Testis (tissue), 2 donors: ENCODE measurements at regions not wholly inside any gene's neighbourhood (a gene's known extent, or its start where the extent isn't known, plus 50 kb on each side); places are given as distances from the start of the nearest gene placed in this dataset.

Experiments used
- POLR2A ChIP-seq: fragments of 450-650 bp; IDR thresholded peaks from one replicate; pipeline ENCODE4 v1.6.1; 2017; ENCODE audit warnings: antibody characterized with exemption, mild to moderate bottlenecking, moderate library complexity
- TF ChIP-seq, protein P1 (sequence below), 3 experiments: fragments of 450-650 bp in 2 of 3; fragments of 200-600 bp in 1 of 3; sonication (generic) in 1 of 3; IDR thresholded peaks; one replicate each; pipeline ENCODE4 v1.5.1; 2016 to 2019; ENCODE audit warnings: antibody characterized with exemption in 3 of 3, mild to moderate bottlenecking in 2 of 3, moderate library complexity in 1 of 3

DNA sequence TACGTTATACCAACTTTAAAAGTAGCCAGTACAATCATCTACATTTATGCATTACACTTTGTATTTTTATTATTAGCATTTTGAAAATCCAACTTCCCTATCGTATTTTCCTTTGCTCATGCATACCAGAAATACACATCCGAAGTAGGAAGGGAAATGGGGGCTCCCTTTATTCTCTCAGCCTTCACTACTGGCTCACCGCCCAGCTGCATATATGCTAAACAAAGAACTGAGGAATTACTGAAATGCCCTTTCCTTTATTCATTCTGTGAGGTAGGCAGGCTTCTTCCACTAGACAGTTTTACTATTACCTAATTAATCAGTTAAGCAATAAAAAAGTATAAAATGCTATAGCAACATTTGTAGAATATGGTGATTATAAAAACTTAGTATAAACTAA is 291.6 kb downstream of the KLF12 start:
- TF ChIP-seq, protein P1, sequence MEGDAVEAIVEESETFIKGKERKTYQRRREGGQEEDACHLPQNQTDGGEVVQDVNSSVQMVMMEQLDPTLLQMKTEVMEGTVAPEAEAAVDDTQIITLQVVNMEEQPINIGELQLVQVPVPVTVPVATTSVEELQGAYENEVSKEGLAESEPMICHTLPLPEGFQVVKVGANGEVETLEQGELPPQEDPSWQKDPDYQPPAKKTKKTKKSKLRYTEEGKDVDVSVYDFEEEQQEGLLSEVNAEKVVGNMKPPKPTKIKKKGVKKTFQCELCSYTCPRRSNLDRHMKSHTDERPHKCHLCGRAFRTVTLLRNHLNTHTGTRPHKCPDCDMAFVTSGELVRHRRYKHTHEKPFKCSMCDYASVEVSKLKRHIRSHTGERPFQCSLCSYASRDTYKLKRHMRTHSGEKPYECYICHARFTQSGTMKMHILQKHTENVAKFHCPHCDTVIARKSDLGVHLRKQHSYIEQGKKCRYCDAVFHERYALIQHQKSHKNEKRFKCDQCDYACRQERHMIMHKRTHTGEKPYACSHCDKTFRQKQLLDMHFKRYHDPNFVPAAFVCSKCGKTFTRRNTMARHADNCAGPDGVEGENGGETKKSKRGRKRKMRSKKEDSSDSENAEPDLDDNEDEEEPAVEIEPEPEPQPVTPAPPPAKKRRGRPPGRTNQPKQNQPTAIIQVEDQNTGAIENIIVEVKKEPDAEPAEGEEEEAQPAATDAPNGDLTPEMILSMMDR (IDR thresholded peaks at IDR 0.05), result no peak
- TF ChIP-seq POLR2A, result no peak
